Mammary epithelial cell (primary cell): ENCODE measurements at regions not wholly inside any gene's neighbourhood (a gene's known extent, or its start where the extent isn't known, plus 50 kb on each side); places are given as distances from the start of the nearest gene placed in this dataset.

Source experiments
- CTCF ChIP-seq, 2 donors: IDR thresholded peaks in 1 of 2; conservative IDR thresholded peaks in 1 of 2; 2 replicates each; pipeline ENCODE4 v1.5.1; 2011 to 2012; ENCODE audit warnings: inconsistent platforms in 2 of 2, low read length in 2 of 2, mild to moderate bottlenecking in 2 of 2, control low read depth in 1 of 2, low read depth in 1 of 2; ENCODE audit not compliant: insufficient read depth in 1 of 2; ENCODE audit errors: extremely low read depth in 1 of 2
- EZH2 ChIP-seq: IDR thresholded peaks from 2 replicates; pipeline ENCODE4 v1.6.1; 2012; ENCODE audit warnings: low read length, inconsistent platforms, borderline replicate concordance

DNA sequence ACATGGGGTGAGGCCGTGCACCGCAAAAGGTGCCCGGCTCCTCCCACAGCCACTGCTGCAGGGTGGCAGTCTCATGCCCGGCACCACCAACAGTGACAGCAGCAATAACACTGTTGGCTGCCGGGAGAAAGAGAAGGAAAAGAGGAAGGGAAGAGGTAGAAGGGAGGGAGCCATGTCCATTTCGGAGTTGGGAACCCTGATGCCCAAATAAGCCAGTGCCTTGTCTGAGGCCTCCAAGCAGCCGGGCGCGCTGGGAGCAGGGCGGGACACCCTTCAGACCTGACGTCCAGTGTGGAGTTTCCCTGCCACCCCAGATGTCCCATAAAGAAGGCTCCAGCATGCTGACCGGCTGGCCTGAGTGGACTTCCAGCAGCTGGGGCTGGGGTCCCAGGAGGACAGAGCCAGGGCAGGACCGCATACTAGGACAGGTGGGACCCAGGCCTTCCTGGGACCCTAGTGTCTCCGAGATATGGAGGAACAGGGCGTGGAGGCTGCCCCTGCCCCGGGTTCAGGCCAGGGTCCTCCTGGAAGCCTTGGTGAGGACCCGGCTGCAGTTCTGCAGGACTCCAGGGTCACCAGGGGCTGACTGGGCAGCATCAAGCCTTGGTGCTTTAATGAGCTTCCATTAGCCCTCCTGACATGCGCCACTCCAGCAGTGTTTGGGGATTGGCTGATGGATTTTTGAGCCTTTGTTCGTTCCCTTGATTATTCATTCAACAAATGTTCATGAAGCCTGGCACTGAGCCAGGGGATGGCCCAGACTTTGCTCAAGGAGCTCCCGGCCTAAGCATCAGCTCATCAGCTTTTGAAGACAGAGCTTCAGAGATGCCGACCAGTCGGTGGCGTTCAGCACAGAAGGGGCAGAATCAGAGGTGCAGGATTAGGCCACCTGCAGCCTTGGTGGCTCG lies 223.6 kb upstream of the CIBAR2 start:
- TF ChIP-seq CTCF (conservative IDR thresholded peaks at IDR 0.05 in 1 of 2, IDR thresholded peaks at IDR 0.05 in 1 of 2; ENCODE audit: extremely low read depth in 1 of 2, insufficient read depth in 1 of 2, low read depth in 1 of 2, low read length in 2 of 2): no peak
- TF ChIP-seq EZH2: no peak
